LNCaP clone FGC (cell line): ENCODE measurements at regions not wholly inside any gene's neighbourhood (a gene's known extent, or its start where the extent isn't known, plus 50 kb on each side); places are given as distances from the start of the nearest gene placed in this dataset.

Experiments
- DNase-seq: peaks from one replicate; pipeline ENCODE4 v3.0.0-alpha.2; 2011; ENCODE audit warnings: low read depth
- H3K4me3 ChIP-seq: 2 replicates; pipeline ENCODE4 v1.5.1; 2011; ENCODE audit warnings: mild to moderate bottlenecking, low read depth, low read length, control low read depth
- TF ChIP-seq, protein P1 (sequence below): IDR thresholded peaks from 2 replicates; pipeline ENCODE4 v1.5.1; 2012; ENCODE audit warnings: mild to moderate bottlenecking; ENCODE audit not compliant: control insufficient read depth, insufficient read depth; ENCODE audit errors: extremely low read depth

GRCh38 chr3:72300621-72301020 is 515.7 kb upstream of the PROK2 start:
- no peak overlapping the region for H3K4me3 ChIP-seq
- no peak for DNase-seq
- TF ChIP-seq, protein P1, sequence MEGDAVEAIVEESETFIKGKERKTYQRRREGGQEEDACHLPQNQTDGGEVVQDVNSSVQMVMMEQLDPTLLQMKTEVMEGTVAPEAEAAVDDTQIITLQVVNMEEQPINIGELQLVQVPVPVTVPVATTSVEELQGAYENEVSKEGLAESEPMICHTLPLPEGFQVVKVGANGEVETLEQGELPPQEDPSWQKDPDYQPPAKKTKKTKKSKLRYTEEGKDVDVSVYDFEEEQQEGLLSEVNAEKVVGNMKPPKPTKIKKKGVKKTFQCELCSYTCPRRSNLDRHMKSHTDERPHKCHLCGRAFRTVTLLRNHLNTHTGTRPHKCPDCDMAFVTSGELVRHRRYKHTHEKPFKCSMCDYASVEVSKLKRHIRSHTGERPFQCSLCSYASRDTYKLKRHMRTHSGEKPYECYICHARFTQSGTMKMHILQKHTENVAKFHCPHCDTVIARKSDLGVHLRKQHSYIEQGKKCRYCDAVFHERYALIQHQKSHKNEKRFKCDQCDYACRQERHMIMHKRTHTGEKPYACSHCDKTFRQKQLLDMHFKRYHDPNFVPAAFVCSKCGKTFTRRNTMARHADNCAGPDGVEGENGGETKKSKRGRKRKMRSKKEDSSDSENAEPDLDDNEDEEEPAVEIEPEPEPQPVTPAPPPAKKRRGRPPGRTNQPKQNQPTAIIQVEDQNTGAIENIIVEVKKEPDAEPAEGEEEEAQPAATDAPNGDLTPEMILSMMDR = no peak

GRCh38 chr3:72299823-72300222 is 514.9 kb upstream of the PROK2 start:
- TF ChIP-seq, protein P1 = no peak
- DNase-seq = no peak
- H3K4me3 ChIP-seq = no peak overlapping the region

DNA sequence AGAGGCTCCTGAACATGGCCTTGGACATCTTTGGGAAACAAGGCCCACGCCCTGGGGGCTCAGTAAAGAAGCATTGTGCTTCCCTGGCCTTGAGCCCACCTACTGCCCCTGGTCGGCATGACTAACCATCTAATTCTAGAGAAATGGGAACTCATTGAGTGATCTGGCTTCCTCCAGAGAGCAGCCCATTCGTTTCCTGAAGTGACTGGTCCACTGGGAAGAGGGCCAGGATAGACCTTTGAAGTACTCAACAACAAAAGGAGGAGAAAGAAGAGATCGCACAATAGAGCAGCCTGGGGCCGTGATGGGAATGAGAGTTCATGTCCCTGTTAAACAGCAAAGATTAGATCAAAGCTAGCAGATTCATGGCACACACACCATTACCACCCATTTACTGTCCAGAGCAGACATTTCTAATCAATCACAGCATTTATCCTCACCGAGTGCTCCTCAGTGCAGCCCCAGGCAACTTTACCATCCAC is 514.4 kb upstream of the PROK2 start:
- TF ChIP-seq, protein P1 = no peak
- H3K4me3 ChIP-seq = no peak overlapping the region
- DNase-seq = no peak

GRCh38 chr3:72298201-72299152 is 513.5 kb upstream of the PROK2 start:
- TF ChIP-seq, protein P1 = no peak
- no peak overlapping the region for H3K4me3 ChIP-seq
- DNase-seq = peak; percentile 93

GRCh38 chr3:72297481-72297880 is 512.5 kb upstream of the PROK2 start:
- no peak for DNase-seq
- TF ChIP-seq, protein P1 = no peak
- no peak overlapping the region for H3K4me3 ChIP-seq

- TF ChIP-seq, protein P1 = no peak
- no peak for DNase-seq
- H3K4me3 ChIP-seq = no peak overlapping the region
Observed at GRCh38 chr3:72296477-72297111, 511.6 kb upstream of the PROK2 start.
